KMS-11 (cell line): ENCODE measurements at regions not wholly inside any gene's neighbourhood (a gene's known extent, or its start where the extent isn't known, plus 50 kb on each side); places are given as distances from the start of the nearest gene placed in this dataset.

Source experiments
- H2AFZ ChIP-seq: fragments of 200-600 bp; sonication (generic); 2 replicates; pipeline ENCODE4 v1.6.1; 2016; ENCODE audit warnings: antibody characterized with exemption, mixed run types, low read depth
- H3K27ac ChIP-seq: fragments of 200-600 bp; sonication (generic); 2 replicates; pipeline ENCODE4 v1.6.1; 2016; ENCODE audit warnings: mild to moderate bottlenecking, mixed run types
- H3K27me3 ChIP-seq: fragments of 200-600 bp; sonication (generic); 2 replicates; pipeline ENCODE4 v1.6.1; 2017; ENCODE audit warnings: mild to moderate bottlenecking, low read depth, mixed run types, moderate library complexity; ENCODE audit not compliant: insufficient read depth
- H3K36me3 ChIP-seq: fragments of 200-600 bp; sonication (generic); 2 replicates; pipeline ENCODE4 v1.6.1; 2017; ENCODE audit warnings: mild to moderate bottlenecking, mixed run types; ENCODE audit not compliant: insufficient read depth
- H3K4me1 ChIP-seq: fragments of 200-600 bp; sonication (generic); 2 replicates; pipeline ENCODE4 v1.6.1; 2016; ENCODE audit warnings: mild to moderate bottlenecking, low read depth, mixed run types; ENCODE audit not compliant: poor library complexity, severe bottlenecking
- H3K4me2 ChIP-seq: fragments of 200-600 bp; sonication (generic); 2 replicates; pipeline ENCODE4 v1.7.0; 2016; ENCODE audit warnings: mild to moderate bottlenecking, mixed run types
- H3K4me3 ChIP-seq: fragments of 200-600 bp; sonication (generic); IDR thresholded peaks from 2 replicates; pipeline ENCODE4 v1.6.1; 2017; ENCODE audit warnings: low read depth, low read length, mixed read lengths; ENCODE audit not compliant: insufficient read depth
- H3K79me2 ChIP-seq: fragments of 200-600 bp; sonication (generic); 2 replicates; pipeline ENCODE4 v1.6.1; 2016; ENCODE audit warnings: low read depth, mixed run types; ENCODE audit not compliant: insufficient read depth
- H3K9ac ChIP-seq: fragments of 200-600 bp; sonication (generic); 2 replicates; pipeline ENCODE4 v1.6.1; 2016; ENCODE audit warnings: mild to moderate bottlenecking, mixed run types
- H4K20me1 ChIP-seq: fragments of 200-600 bp; sonication (generic); 2 replicates; pipeline ENCODE4 v1.6.1; 2016; ENCODE audit warnings: mild to moderate bottlenecking, mixed run types; ENCODE audit not compliant: insufficient read depth
- CTCF ChIP-seq: fragments of 200-600 bp; sonication (generic); conservative IDR thresholded peaks from 2 replicates; pipeline ENCODE4 v1.6.1; 2017; ENCODE audit warnings: low read depth, mild to moderate bottlenecking, antibody characterized with exemption, low read length, moderate library complexity, mixed read lengths

GRCh38 chr1:231104917-231105316 lies 56.9 kb upstream of the TRIM67 start:
- H4K20me1 ChIP-seq: no peaks in the 10 kb centered on the region
- no peaks in the 10 kb centered on the region for H3K79me2 ChIP-seq
- H3K27me3 ChIP-seq: no peaks in the 10 kb centered on the region
- no peaks in the 10 kb centered on the region for H3K4me1 ChIP-seq
- no peaks in the 10 kb centered on the region for H3K36me3 ChIP-seq
- no peak for TF ChIP-seq CTCF
- no peak overlapping the region for H3K9ac ChIP-seq
- H2AFZ ChIP-seq: no peak overlapping the region
- no peak overlapping the region for H3K4me3 ChIP-seq
- H3K27ac ChIP-seq: no peak overlapping the region
- H3K4me2 ChIP-seq: no peak overlapping the region

GRCh38 chr1:231103961-231104360 lies 57.9 kb upstream of the TRIM67 start:
- H3K4me1 ChIP-seq: no peaks in the 10 kb centered on the region
- H3K27ac ChIP-seq: no peak overlapping the region
- no peaks in the 10 kb centered on the region for H3K36me3 ChIP-seq
- no peaks in the 10 kb centered on the region for H3K27me3 ChIP-seq
- TF ChIP-seq CTCF: no peak
- H3K9ac ChIP-seq: no peak overlapping the region
- H3K4me2 ChIP-seq: no peak overlapping the region
- H2AFZ ChIP-seq: no peak overlapping the region
- no peaks in the 10 kb centered on the region for H4K20me1 ChIP-seq
- no peaks in the 10 kb centered on the region for H3K79me2 ChIP-seq
- H3K4me3 ChIP-seq: no peak overlapping the region

- no peak overlapping the region for H3K4me2 ChIP-seq
- no peaks in the 10 kb centered on the region for H3K36me3 ChIP-seq
- no peaks in the 10 kb centered on the region for H3K4me1 ChIP-seq
- H2AFZ ChIP-seq: no peak overlapping the region
- TF ChIP-seq CTCF: no peak
- no peak overlapping the region for H3K27ac ChIP-seq
- H3K27me3 ChIP-seq: no peaks in the 10 kb centered on the region
- no peak overlapping the region for H3K9ac ChIP-seq
- H3K79me2 ChIP-seq: no peaks in the 10 kb centered on the region
- no peaks in the 10 kb centered on the region for H4K20me1 ChIP-seq
- no peak overlapping the region for H3K4me3 ChIP-seq
Observed at GRCh38 chr1:231099996-231100767, 60.1 kb upstream of the FAM89A start.

- no peaks in the 10 kb centered on the region for H3K36me3 ChIP-seq
- H3K9ac ChIP-seq: no peak overlapping the region
- no peaks in the 10 kb centered on the region for H4K20me1 ChIP-seq
- no peaks in the 10 kb centered on the region for H3K79me2 ChIP-seq
- H3K4me3 ChIP-seq: no peak overlapping the region
- no peak overlapping the region for H3K27ac ChIP-seq
- H3K4me2 ChIP-seq: no peak overlapping the region
- H3K4me1 ChIP-seq: no peaks in the 10 kb centered on the region
- TF ChIP-seq CTCF: no peak
- H3K27me3 ChIP-seq: no peaks in the 10 kb centered on the region
- H2AFZ ChIP-seq: no peak overlapping the region
Observed at GRCh38 chr1:231099311-231099710, 59.3 kb upstream of the FAM89A start.
